HG03520 (cell line): ENCODE measurements at regions not wholly inside any gene's neighbourhood (a gene's known extent, or its start where the extent isn't known, plus 50 kb on each side); places are given as distances from the start of the nearest gene placed in this dataset.
"Not testable (repeated sequence)": the region's sequence is repeated elsewhere in the genome, so short reads cannot be mapped to it uniquely, and the experiment has no call there.

ENCODE experiments used
- ATAC-seq: cut with Tn5 transposase; IDR thresholded peaks from one replicate; pipeline ENCODE4 v1.9.1; 2021; ENCODE audit warnings: mild to moderate bottlenecking, moderate library complexity; ENCODE audit not compliant: unreplicated experiment

DNA sequence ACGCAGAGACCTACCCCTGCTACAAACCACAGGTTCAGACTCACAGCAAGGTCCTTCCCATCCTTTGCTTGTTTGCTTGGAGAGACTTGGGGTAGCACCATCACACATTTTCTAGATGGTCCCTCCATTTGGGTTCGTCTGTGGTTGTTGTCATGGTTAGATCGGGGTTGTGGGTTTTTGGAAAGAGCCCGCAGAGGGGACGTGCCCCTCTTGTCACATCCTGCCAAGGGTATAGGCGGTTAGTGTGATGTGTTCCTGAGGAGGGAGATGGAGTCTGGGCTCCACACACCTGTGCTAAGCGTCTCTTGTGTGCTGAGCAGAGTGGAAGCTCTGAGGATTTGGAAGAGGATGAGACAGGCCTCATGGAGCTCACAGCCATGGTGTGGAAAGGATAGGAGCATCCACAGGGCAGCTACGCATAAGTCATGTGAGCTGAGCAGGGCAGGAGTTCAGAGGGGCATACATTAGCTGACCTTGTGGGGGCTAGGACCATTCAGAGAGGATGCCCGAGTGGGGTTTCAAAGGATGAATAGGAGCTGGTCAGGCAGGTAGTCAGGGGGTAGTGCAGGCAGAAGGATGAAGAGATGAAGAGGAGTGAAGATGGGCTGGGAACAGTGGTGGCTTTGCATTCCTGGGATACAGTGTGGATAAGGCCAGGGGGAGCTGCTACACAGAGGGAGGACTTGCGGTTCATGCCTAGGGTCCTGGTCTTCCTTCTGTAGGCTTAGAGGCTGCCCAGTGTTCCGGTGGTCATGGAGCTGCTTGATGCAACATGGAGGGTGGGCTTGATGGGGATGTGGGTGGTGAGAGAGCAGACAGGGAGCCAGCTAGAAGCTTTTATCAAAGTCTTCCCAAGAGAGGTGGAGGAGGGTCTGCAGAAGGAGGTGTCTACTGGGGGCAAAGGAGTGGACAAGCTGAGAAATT is 62.9 kb downstream of the ACKR3 start:
- no peak for ATAC-seq

DNA sequence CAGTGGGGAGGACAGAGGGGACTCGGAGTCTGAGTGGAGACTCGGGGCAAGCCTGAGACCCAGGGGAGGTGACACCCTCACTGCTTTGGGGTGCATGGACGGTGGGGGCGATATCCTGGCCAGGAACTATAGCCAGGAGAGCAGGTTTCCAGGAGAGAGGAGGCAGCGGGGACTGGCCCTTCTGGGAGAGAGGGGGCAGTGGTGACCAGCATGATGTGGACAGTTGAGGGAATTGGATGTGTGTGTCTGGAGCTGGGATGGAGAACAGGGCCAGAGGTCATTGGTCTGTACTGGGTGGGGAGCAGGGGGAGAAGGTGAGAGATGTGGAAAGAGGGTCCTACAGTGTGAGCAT is 63.6 kb downstream of the ACKR3 start:
- no peak for ATAC-seq

- no peak for ATAC-seq
Measured at GRCh38 chr2:236633775-236634560, 64.3 kb downstream of the ACKR3 start.

DNA sequence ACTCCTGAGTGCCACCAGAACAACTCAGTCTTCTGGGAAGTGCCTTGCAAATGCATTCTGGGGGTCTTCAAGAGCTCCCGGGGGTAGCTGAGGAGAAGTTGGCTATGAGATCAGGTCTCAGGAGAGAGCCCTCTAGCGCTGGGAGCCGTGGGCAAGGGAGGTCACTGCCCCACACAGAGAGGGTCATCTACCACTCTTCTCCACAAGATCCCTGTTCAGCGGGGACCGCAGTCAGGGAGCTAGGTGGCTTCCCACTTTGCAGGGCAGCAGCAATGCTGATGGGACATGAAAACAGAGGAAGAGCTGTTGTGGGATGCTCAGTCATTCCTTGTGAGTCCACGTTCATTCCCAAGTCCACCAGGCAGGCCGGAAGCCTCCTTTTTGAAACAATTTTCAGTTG is 66.6 kb downstream of the ACKR3 start:
- ATAC-seq, result no peak

DNA sequence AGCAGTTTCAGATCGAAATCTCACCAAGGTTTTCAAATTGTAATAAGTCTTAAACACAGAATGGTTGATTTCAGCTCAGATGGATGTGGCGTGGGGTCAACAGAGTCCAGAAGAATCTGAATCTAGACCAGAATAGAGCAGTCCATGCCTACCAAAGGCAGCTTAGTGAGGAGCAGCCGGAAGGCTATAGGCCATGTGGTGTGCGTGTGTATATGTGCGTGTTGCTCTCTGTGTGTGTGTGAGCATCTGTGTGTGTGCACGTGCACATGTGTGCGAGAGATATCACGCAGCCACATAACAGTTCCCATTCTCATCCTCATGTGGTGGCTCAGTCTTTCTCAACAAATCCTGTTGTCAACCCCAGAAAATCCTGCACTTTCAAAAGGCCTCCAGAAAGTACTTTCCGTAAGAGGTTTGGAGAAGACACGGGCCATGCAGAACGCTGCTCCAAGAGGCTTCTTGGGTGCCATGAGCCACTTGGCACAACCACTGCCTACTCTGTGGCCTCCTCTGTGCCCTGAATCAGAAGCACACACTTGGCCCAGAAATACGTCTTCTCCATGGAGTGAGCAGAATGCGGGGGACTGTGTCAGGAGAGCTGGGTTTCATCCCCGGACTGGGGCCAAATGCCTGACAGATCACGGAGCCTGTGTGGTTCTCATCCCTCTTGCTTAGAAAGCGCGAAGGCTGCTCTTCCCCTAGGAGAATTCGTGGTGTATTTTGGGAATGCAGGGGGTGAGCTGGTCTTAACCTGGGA is 67.3 kb downstream of the ACKR3 start:
- ATAC-seq, result no peak

DNA sequence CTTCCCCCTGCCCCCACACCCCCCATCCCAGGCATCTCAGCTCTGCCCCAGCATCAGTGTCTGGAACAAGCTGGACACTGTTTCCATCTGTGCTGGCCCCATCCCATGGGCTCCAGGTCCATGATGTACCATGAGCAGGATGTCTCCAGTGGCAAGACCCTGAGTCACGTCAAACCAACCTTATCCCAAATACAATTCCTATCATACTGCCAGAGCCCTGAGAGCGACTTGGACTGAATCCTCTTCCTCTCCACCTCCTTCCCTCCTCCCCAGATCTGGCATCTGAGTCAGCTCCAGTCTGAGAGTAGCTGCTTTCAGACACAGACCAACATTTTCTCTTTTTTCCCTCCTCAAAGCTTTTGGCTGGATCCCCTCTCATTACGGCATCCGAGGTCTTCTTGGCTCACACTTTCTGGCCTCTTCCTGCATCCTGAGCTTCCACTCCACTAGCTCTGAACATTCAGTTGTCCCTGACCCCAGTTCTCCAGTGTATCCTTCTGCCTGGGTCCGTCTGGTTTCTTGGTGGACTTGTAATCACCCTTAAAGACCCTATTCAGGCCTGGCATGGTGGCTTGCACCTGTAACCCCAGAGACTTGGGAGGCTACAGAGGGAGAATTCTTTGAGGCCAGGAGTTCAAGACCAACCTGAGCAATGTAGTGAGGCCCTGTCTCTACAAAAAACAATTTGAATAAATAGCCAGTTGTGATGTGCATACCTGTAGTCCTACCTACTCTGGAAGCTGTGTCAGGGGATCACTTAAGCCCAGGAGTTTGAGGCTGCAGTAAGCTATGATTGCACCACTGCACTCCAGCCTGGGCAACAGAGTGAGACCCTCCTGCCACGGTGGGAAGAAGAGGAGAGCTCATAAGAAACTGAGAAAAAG is 68.3 kb downstream of the ACKR3 start:
- ATAC-seq, result no peak

DNA sequence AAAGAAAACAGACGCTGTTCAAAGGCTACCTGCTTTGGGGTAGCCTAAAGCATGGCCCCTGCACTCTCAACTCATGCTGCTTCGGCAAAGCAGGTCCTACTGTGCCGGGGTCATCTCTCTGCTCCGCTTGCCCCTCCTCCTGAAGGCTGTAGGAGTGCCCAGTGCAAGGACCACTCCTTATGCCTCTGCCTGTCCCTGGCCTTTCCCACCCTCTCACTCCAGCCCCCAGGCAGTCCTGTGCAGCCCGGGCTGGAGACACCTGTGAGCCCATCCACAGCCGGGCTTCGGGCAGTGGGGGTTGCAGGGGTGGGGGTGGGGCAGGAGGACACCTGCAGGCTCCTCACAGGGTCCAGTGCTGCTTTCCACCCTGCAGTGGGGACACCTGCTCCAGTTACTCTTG is 69.1 kb downstream of the ACKR3 start:
- no peak for ATAC-seq

GRCh38 chr2:236639461-236640235 is 70.0 kb downstream of the ACKR3 start:
- no peak for ATAC-seq

- no peak for ATAC-seq
Measured at GRCh38 chr2:236641051-236641726, 71.6 kb downstream of the ACKR3 start.

- no peak for ATAC-seq
Measured at GRCh38 chr2:236642125-236642524, 72.5 kb downstream of the ACKR3 start.

DNA sequence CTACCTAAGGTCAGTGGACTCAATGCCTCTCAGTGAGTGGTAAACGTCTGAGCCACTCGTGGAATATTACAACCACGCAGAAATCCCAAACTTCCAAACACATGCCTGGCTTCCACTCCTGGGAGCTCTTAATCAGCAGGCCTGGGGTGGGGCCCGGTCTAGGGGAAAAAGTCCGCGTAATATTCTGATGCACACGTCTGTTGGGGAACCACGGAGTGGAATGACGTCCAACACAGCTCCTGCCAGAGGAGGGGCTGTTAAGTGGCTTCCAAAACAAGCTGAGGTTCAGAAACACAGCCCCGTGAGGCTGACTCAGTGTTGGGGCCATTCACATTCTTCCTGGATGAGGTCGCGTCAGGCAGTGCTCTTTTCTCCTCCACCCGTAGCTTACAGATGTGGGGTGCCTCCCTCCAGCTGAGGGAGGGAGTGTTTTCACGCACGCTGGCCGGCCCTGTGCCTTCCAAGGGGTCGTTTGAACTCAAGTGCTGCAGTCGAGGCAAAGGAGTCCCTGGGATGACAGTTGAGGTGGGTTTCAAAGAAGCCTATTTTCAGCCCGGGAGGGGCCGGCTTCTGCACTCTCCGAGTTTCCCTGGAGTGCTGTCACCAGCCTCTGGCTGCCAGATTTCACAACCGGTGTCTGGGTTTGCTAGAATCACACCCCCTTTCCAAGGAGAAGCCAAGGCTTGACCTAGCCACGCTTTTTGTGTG is 73.1 kb downstream of the ACKR3 start:
- ATAC-seq, result no peak

GRCh38 chr2:236643480-236643879 is 73.9 kb downstream of the ACKR3 start:
- no peak for ATAC-seq

- ATAC-seq, result no peak
Measured at GRCh38 chr2:236644067-236644466, 74.4 kb downstream of the ACKR3 start.

GRCh38 chr2:236644502-236644911 is 74.9 kb downstream of the ACKR3 start:
- ATAC-seq, result no peak

DNA sequence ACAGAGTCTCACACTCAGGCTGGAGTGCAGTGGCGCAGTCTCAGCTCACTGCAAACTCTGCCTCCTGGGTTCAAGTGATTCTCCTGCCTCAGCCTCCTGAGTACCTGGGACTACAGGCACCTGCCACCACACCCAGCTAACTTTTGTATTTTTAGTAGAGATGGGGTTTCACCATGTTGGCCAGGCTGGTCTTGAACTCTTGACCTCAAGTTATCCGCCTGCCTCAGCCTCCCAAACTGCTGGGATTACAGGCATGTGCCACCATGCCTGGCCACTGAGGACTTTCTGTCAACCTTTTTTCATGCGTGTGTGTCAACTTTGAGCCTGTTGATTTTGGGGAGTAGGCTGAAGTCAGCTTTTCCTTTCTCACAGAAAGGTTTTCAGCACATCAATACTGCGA is 75.5 kb downstream of the ACKR3 start:
- not testable (repeated sequence) for ATAC-seq

DNA sequence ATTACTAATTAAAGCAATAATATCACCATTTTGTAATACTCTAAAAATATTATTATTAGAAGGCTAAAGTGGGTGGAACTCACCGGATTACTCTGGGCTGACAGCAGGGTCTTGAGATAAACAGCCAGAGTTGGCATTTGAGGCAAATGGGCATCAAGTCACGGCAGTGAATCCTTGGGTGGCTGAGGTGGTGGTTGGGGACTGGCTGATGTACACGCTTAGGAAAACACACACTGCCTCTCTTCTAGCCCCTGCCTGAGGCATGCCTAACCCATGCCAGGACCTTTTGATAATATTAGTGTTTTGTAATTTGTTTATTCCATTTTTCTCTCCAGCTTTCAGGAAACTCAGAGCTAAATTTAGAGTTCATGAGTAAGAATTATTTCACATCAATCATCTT is 76.8 kb downstream of the ACKR3 start:
- ATAC-seq, result no peak

DNA sequence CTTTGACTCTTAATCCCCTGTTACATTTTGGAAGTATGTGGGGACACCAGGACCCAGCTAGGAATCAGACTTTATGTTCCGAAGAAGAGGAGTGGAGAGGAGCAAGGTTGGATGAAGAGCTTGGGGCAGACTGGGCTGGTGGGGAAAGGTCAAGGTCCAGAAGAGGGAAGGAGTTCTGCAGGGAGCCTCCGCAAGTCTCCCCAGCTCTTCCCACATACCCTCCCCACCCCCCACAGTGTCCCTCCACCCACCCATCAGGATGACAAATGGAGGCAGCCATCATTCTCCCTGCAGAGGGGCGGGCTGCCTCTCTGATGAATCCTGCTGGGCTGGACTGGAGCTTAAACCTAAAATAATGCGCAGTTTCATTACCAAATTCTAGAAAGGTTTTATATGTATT is 77.2 kb downstream of the ACKR3 start:
- ATAC-seq, result no peak

- no peak for ATAC-seq
Measured at GRCh38 chr2:236647621-236648020, 78.0 kb downstream of the ACKR3 start.
